HL-60 (cell line): ENCODE measurements at regions not wholly inside any gene's neighbourhood (a gene's known extent, or its start where the extent isn't known, plus 50 kb on each side); places are given as distances from the start of the nearest gene placed in this dataset.
"Not testable (repeated sequence)": the region's sequence is repeated elsewhere in the genome, so short reads cannot be mapped to it uniquely, and the experiment has no call there.

Experiments
- DNase-seq, 2 experiments: peaks; one replicate each; pipeline ENCODE4 v3.0.0-alpha.2; 2010 to 2020; ENCODE audit warnings: low read depth in 1 of 2, low spot score in 1 of 2
- H3K27ac ChIP-seq: fragments of 250-450 bp; sonication (Bioruptor Pico); replicated peaks from 2 replicates; pipeline ENCODE4 v1.5.1; 2020; ENCODE audit warnings: mild to moderate bottlenecking, moderate library complexity
- H3K27me3 ChIP-seq: fragments of 250-450 bp; sonication (Bioruptor Pico); 2 replicates; pipeline ENCODE4 v1.5.1; 2021; ENCODE audit warnings: mild to moderate bottlenecking, moderate library complexity; ENCODE audit not compliant: insufficient read depth, poor library complexity, severe bottlenecking
- H3K4me3 ChIP-seq: replicated peaks from 2 replicates; pipeline ENCODE4 v1.5.1; 2011; ENCODE audit warnings: mild to moderate bottlenecking, control low read depth, low read length; ENCODE audit not compliant: insufficient read depth
- CTCF ChIP-seq: IDR thresholded peaks from one replicate; pipeline ENCODE4 v1.5.1; 2011; ENCODE audit warnings: low read length, control low read depth, inconsistent platforms; ENCODE audit not compliant: insufficient read depth
- GABPA ChIP-seq: IDR thresholded peaks from 2 replicates; pipeline ENCODE4 v1.6.1; 2012; ENCODE audit warnings: low read depth
- POLR2AphosphoS5 ChIP-seq: IDR thresholded peaks from 2 replicates; pipeline ENCODE4 v1.6.1; 2012; ENCODE audit warnings: low read depth
- REST ChIP-seq: IDR thresholded peaks from 2 replicates; pipeline ENCODE4 v1.6.1; 2012; ENCODE audit warnings: low read depth; ENCODE audit not compliant: insufficient replicate concordance
- SPI1 ChIP-seq: IDR thresholded peaks from 2 replicates; pipeline ENCODE4 v1.6.1; 2012; ENCODE audit warnings: low read depth, mild to moderate bottlenecking, borderline replicate concordance

GRCh38 chr1:189216886-189217285 lies 1260.8 kb downstream of the BRINP3 start:
- DNase-seq, result no peak
- TF ChIP-seq CTCF (no peak), POLR2AphosphoS5 (no peak), REST (no peak), SPI1 (no peak), GABPA (no peak)
- no peak overlapping the region for H3K27ac ChIP-seq
- no peaks in the 10 kb centered on the region for H3K27me3 ChIP-seq
- no peak overlapping the region for H3K4me3 ChIP-seq

- TF ChIP-seq GABPA (no peak), REST (no peak), CTCF (no peak), POLR2AphosphoS5 (no peak), SPI1 (no peak)
- Histone ChIP-seq H3K27me3 (no peaks in the 10 kb centered on the region), H3K4me3 (no peak overlapping the region), H3K27ac (no peak overlapping the region)
- DNase-seq, result no peak
These were observed 1260.0 kb downstream of the BRINP3 start for GRCh38 chr1:189217646-189218045.

- no peak overlapping the region for H3K27ac ChIP-seq
- TF ChIP-seq REST (no peak), GABPA (no peak), POLR2AphosphoS5 (no peak), SPI1 (no peak), CTCF (no peak)
- no peak for DNase-seq
- no peak overlapping the region for H3K4me3 ChIP-seq
- H3K27me3 ChIP-seq, result no peaks in the 10 kb centered on the region
These were observed 1256.9 kb downstream of the BRINP3 start for GRCh38 chr1:189220750-189221149.

GRCh38 chr1:189225794-189226145 lies 1251.9 kb downstream of the BRINP3 start:
- not testable (repeated sequence) for H3K4me3 ChIP-seq, H3K27ac ChIP-seq, H3K27me3 ChIP-seq, DNase-seq
